ENCODE measurements at regions not wholly inside any gene's neighbourhood (a gene's known extent, or its start where the extent isn't known, plus 50 kb on each side); places are given as distances from the start of the nearest gene placed in this dataset.
"Not testable (repeated sequence)": the region's sequence is repeated elsewhere in the genome, so short reads cannot be mapped to it uniquely, and the experiment has no call there.

DNA sequence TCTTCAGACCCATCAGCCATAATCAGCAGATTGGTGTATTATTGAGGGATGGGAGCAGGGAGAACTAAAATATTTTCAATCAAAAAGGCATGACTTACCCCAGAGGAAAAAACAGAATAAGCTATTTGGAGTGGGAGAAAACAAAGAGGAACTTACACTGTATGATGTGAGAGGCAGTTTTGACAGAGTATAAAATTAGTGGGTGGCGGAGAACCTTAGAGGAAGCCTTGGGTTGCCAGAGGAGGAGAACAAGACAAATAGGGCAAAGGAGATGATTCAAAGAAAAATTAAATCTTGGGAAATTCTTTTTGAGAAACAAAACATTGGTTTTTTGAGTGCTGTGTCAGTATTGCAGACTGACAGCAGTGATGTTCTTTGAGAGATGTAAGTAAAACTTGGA is 285.0 kb downstream of the C11orf87 start:
- TF ChIP-seq, protein P1, sequence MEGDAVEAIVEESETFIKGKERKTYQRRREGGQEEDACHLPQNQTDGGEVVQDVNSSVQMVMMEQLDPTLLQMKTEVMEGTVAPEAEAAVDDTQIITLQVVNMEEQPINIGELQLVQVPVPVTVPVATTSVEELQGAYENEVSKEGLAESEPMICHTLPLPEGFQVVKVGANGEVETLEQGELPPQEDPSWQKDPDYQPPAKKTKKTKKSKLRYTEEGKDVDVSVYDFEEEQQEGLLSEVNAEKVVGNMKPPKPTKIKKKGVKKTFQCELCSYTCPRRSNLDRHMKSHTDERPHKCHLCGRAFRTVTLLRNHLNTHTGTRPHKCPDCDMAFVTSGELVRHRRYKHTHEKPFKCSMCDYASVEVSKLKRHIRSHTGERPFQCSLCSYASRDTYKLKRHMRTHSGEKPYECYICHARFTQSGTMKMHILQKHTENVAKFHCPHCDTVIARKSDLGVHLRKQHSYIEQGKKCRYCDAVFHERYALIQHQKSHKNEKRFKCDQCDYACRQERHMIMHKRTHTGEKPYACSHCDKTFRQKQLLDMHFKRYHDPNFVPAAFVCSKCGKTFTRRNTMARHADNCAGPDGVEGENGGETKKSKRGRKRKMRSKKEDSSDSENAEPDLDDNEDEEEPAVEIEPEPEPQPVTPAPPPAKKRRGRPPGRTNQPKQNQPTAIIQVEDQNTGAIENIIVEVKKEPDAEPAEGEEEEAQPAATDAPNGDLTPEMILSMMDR (IDR thresholded peaks at IDR 0.05), result no peak
- no peak for TF ChIP-seq POLR2A (IDR thresholded peaks at IDR 0.05)
- H3K27ac ChIP-seq, result no peak overlapping the region
- H3K36me3 ChIP-seq, result no peaks in the 10 kb centered on the region
- no peaks in the 10 kb centered on the region for H3K27me3 ChIP-seq
- no peak overlapping the region for H3K4me3 ChIP-seq
- no peaks in the 10 kb centered on the region for H3K9me3 ChIP-seq
- DNase-seq, result no peak
- WGBS, 3 donors, result 87 to 93% (median 89%) methylated on average over 1 of the region's 1 CpG
- H3K4me1 ChIP-seq (ENCODE audit: insufficient read depth), result no peaks in the 10 kb centered on the region
- intact Hi-C loops (cut with DNase I), result no loop called here

DNA sequence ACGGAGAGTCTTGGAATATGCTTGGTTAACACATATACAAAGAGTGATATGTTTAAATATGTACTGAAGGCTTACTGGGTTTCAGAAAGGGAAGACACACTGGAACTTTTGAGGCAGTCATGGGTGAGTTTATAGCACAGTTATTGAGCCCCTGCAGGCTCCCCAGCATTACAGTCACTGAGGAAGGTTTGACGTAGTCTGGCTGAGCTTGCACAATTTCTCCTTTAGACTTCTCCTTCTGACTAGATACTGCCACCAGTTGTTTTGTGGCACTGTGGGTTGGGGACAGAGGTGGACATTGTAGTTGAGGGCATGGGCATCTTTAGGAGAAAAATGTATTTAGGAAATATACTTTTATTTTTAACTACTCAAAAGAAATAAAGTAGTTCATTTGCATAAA is 285.4 kb downstream of the C11orf87 start:
- Histone ChIP-seq H3K27ac (no peak overlapping the region), H3K36me3 (no peaks in the 10 kb centered on the region), H3K4me3 (no peak overlapping the region), H3K9me3 (no peaks in the 10 kb centered on the region), H3K27me3 (no peaks in the 10 kb centered on the region), H3K4me1 (ENCODE audit: insufficient read depth) (no peaks in the 10 kb centered on the region)
- intact Hi-C loops (cut with DNase I), result no loop called here
- DNase-seq, result no peak
- TF ChIP-seq, protein P1 (IDR thresholded peaks at IDR 0.05), result no peak
- TF ChIP-seq EP300 (IDR thresholded peaks at IDR 0.05), result no peak
- no peak for TF ChIP-seq POLR2A (IDR thresholded peaks at IDR 0.05)
- WGBS, 3 donors, result 63 to 83% (median 73%) methylated on average over 2 of the region's 2 CpGs

DNA sequence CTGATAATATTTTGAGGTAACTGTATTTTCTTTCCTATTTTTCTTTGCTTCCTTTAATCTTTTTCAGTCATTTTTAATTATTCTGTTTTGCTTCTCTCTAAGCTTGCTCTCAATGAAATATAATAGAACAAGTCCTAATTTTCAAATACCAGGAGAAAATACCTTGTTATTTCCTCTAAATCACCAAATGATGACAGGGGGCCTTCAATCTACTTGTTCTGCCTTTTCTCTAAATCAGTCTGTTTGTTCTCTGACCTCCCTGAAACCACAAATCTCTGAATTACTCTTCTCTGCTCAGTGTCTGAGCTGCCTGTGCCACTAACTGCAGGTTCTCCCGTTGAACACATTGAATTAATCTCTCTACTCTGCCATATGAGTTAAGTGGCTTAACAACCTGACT is 286.2 kb downstream of the C11orf87 start:
- H3K27me3 ChIP-seq, result no peaks in the 10 kb centered on the region
- WGBS, 3 donors, result 7 to 27% (median 8%) methylated on average over 1 of the region's 1 CpG
- no peak for DNase-seq
- no peak for TF ChIP-seq POLR2A (IDR thresholded peaks at IDR 0.05)
- TF ChIP-seq, protein P1 (IDR thresholded peaks at IDR 0.05), result no peak
- TF ChIP-seq EP300 (IDR thresholded peaks at IDR 0.05), result no peak
- intact Hi-C loops (cut with DNase I), result no loop called here
- no peaks in the 10 kb centered on the region for H3K9me3 ChIP-seq
- H3K4me3 ChIP-seq, result no peak overlapping the region
- H3K4me1 ChIP-seq (ENCODE audit: insufficient read depth), result no peaks in the 10 kb centered on the region
- H3K27ac ChIP-seq, result no peak overlapping the region
- no peaks in the 10 kb centered on the region for H3K36me3 ChIP-seq

DNA sequence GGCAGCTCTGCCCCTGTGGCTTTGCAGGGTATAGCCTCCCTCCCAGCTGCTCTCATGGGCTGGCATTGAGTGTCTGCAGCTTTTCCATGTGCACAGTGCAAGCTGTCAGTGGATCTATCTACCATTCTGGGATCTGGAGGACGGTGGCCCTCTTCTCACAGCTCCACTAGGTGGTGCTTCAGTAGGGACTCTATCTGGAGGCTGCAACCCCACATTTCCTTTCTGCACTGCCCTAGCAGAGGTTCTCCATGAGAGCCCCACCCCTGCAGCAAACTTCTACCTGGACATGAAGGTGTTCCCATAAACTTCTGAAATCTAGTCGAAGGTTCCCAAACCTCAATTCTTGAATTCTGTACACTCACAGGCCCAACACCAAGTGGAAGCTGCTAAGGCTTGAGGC is 292.5 kb downstream of the C11orf87 start:
- H3K4me1 ChIP-seq (ENCODE audit: insufficient read depth); intact Hi-C loops (cut with DNase I); H3K4me3 ChIP-seq; H3K36me3 ChIP-seq; H3K9me3 ChIP-seq; H3K27ac ChIP-seq; DNase-seq; H3K27me3 ChIP-seq: not testable (repeated sequence)
- 85 to 100% (median 95%) methylated on average over 2 of the region's 2 CpGs for WGBS, 3 donors

DNA sequence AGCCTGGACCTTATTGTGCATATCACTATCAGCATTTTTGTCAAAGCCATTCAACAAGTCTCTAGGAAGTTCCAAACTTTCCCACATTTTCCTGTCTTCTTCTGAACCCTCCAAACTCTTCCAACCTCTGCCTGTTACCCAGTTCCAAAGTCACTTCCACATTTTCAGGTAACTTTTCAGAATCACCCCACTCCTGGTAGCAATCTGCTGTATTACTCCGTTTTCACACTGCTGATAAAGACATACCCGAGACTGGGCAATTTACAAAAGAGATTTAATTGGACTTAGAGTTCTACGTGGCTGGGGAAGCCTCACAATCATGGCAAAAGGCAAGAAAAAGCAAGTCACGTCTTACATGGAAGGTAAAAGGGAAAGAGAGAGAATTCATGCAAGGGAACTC is 293.4 kb downstream of the C11orf87 start:
- H3K36me3 ChIP-seq; H3K4me1 ChIP-seq (ENCODE audit: insufficient read depth); H3K27me3 ChIP-seq; DNase-seq; H3K4me3 ChIP-seq; intact Hi-C loops (cut with DNase I); H3K9me3 ChIP-seq; H3K27ac ChIP-seq: not testable (repeated sequence)
- 63 to 75% (median 71%) methylated on average over 4 of the region's 4 CpGs for WGBS, 3 donors

DNA sequence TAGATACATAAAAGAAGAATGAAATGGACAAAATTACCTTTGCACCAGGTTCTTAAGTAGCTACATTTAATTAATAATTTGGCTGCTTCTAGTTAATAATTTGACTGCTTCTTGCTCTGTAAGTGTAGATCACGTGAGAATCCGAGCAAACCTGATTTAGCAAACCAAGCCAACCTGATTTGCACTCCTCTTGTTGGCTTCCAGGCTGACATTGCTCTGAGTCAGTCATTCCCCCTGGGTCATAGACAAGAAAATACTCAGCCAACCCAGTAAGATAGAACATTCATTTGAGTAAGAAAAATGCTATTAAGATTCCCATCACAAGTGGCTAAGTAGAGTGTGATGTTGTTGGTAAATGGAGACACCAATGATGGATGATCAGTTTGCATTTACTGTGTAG is 304.1 kb downstream of the C11orf87 start:
- no peak for TF ChIP-seq EP300 (IDR thresholded peaks at IDR 0.05)
- no peak for TF ChIP-seq POLR2A (IDR thresholded peaks at IDR 0.05)
- TF ChIP-seq, protein P1 (IDR thresholded peaks at IDR 0.05), result no peak
- H3K4me1 ChIP-seq (ENCODE audit: insufficient read depth), result no peaks in the 10 kb centered on the region
- H3K4me3 ChIP-seq, result no peak overlapping the region
- no peak overlapping the region for H3K27ac ChIP-seq
- no peaks in the 10 kb centered on the region for H3K9me3 ChIP-seq
- H3K27me3 ChIP-seq, result no peaks in the 10 kb centered on the region
- WGBS, 3 donors, result 73 to 76% (median 75%) methylated on average over 2 of the region's 2 CpGs
- DNase-seq, result no peak
- intact Hi-C loops (cut with DNase I), result no loop called here
- no peaks in the 10 kb centered on the region for H3K36me3 ChIP-seq

All from ovary (tissue), 7 donors.